ENCODE measurements at regions not wholly inside any gene's neighbourhood (a gene's known extent, or its start where the extent isn't known, plus 50 kb on each side); places are given as distances from the start of the nearest gene placed in this dataset.
"Not testable (repeated sequence)": the region's sequence is repeated elsewhere in the genome, so short reads cannot be mapped to it uniquely, and the experiment has no call there.

DNA sequence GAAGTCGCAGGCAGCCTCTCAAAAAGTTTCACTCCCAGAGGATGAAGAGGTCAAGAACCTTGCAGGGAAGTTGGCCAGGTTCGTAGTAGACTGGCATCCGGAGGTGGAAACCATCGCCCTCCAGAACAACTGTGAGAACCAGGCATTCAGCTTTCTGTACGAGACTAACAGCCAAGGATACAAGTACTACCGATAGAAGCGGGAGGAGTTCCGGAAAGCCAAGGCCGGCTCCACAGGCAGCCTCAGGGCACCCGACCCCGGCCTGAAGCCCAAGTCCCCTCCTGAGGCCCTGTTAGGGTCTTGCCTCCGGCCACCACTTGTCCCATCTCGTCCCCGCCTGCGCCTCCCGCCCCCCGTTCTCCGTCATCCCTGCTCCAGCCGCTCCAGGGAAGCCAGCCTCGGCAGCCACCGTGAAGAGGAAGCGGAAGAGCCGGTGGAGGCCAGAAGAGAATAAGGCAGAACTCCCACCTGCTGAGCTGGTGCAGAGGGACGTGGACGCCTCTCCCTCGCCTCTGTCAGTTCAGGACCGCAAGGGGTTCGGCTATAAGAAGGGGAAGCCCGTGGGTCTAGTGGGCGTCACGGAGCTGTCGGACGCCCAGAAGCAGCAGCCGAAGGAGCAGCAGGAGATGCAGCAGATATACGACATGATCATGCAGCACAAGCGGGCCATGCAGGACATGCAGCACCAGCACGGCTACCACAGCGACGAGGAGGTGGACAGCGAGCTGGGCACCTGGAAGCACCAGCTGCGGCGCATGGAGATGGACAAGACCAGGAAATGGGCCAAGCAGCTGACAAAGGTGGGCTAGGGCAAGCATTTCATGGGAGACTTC is 366.8 kb upstream of the ATXN7L3B start:
- intact Hi-C loops (cut with DNase I), result no loop called here
- Histone ChIP-seq H3K4me1 (ENCODE audit: control insufficient read depth in 2 of 3, insufficient read depth in 2 of 3, low read depth in 1 of 3, low read length in 3 of 3) (no peaks in the 10 kb centered on the region), H3K27ac (ENCODE audit: low read depth in 2 of 2, low read length in 2 of 2) (no peak overlapping the region), H3K4me3 (ENCODE audit: low read length in 3 of 3) (no peak overlapping the region), H3K27me3 (ENCODE audit: control insufficient read depth, insufficient read depth, low read length) (no peaks in the 10 kb centered on the region), H3K9ac (ENCODE audit: low read length in 3 of 3) (no peak overlapping the region), H3K9me3 (ENCODE audit: control insufficient read depth in 2 of 3, insufficient read depth in 1 of 3, low read length in 3 of 3) (peaks cover 0 to 3% (median 0%) of the 10 kb centered on the region in 3 donors), H3K36me3 (ENCODE audit: control insufficient read depth in 2 of 3, insufficient read depth in 3 of 3, low read length in 3 of 3) (no peaks in the 10 kb centered on the region)
- DNase-seq, result peak in 1 of 5 donors; percentile 66
- TF ChIP-seq, protein P1, sequence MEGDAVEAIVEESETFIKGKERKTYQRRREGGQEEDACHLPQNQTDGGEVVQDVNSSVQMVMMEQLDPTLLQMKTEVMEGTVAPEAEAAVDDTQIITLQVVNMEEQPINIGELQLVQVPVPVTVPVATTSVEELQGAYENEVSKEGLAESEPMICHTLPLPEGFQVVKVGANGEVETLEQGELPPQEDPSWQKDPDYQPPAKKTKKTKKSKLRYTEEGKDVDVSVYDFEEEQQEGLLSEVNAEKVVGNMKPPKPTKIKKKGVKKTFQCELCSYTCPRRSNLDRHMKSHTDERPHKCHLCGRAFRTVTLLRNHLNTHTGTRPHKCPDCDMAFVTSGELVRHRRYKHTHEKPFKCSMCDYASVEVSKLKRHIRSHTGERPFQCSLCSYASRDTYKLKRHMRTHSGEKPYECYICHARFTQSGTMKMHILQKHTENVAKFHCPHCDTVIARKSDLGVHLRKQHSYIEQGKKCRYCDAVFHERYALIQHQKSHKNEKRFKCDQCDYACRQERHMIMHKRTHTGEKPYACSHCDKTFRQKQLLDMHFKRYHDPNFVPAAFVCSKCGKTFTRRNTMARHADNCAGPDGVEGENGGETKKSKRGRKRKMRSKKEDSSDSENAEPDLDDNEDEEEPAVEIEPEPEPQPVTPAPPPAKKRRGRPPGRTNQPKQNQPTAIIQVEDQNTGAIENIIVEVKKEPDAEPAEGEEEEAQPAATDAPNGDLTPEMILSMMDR (IDR thresholded peaks at IDR 0.05; ENCODE audit: borderline replicate concordance, extremely low read depth, insufficient read depth), result no peak
- no peak for FAIRE-seq

DNA sequence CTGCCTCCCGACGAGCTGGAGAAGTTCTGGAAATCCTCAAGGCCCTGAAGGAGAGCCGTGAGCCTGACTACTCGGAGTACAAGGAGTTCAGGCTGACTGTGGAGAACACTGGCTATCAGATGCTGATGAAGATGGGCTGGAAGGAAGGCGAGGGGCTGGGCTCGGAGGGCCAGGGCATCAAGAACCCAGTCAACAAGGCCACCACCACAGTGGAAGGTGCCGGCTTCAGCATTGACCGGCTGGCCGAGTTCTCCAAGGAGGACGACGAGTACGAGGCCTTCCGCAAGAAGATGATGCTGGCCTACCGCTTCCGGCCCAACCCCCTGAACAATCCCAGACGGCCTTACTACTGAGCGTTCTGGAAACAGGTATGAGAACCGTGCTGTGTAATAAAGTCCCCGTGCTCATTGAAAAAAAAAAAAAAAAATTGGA is 366.1 kb upstream of the ATXN7L3B start:
- Histone ChIP-seq H3K27ac (ENCODE audit: low read depth in 2 of 2, low read length in 2 of 2) (no peak overlapping the region), H3K4me3 (ENCODE audit: low read length in 3 of 3) (no peak overlapping the region), H3K9me3 (ENCODE audit: control insufficient read depth in 2 of 3, insufficient read depth in 1 of 3, low read length in 3 of 3) (peaks cover 0 to 3% (median 0%) of the 10 kb centered on the region in 3 donors), H3K27me3 (ENCODE audit: control insufficient read depth, insufficient read depth, low read length) (no peaks in the 10 kb centered on the region), H3K4me1 (ENCODE audit: control insufficient read depth in 2 of 3, insufficient read depth in 2 of 3, low read depth in 1 of 3, low read length in 3 of 3) (no peaks in the 10 kb centered on the region), H3K36me3 (ENCODE audit: control insufficient read depth in 2 of 3, insufficient read depth in 3 of 3, low read length in 3 of 3) (no peaks in the 10 kb centered on the region), H3K9ac (ENCODE audit: low read length in 3 of 3) (no peak overlapping the region)
- DNase-seq (peak in 1 of 5 donors; percentile 56), FAIRE-seq (no peak)
- intact Hi-C loops (cut with DNase I), result no loop called here
- TF ChIP-seq, protein P1 (IDR thresholded peaks at IDR 0.05; ENCODE audit: borderline replicate concordance, extremely low read depth, insufficient read depth), result no peak

- H3K4me1 ChIP-seq (ENCODE audit: control insufficient read depth in 2 of 3, insufficient read depth in 2 of 3, low read depth in 1 of 3, low read length in 3 of 3); H3K9me3 ChIP-seq (ENCODE audit: control insufficient read depth in 2 of 3, insufficient read depth in 1 of 3, low read length in 3 of 3); H3K36me3 ChIP-seq (ENCODE audit: control insufficient read depth in 2 of 3, insufficient read depth in 3 of 3, low read length in 3 of 3); intact Hi-C loops (cut with DNase I); H3K4me3 ChIP-seq (ENCODE audit: low read length in 3 of 3); DNase-seq; H3K27ac ChIP-seq (ENCODE audit: low read depth in 2 of 2, low read length in 2 of 2); H3K9ac ChIP-seq (ENCODE audit: low read length in 3 of 3); H3K27me3 ChIP-seq (ENCODE audit: control insufficient read depth, insufficient read depth, low read length); FAIRE-seq: not testable (repeated sequence)
These were observed 362.7 kb upstream of the ATXN7L3B start for GRCh38 chr12:74174961-74175360.

DNA sequence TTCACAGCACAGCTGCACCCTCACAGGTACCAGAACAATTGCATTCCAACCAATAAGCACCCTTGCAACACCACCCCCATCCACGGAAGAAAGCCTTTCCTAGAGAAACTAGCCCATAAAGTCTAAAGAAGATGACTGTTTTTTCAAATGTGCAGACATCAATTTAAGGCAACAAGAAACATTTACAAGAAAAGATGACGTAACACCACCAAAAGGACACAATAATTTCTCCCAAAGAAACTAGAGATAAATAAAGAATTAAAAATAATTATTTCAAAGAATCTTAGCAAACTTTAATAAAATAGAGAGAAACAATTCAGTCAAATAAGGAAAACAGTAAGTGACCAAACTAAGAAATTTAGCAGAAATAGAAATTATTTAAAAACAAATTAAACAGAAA is 352.3 kb upstream of the ATXN7L3B start:
- Histone ChIP-seq H3K36me3 (ENCODE audit: control insufficient read depth in 2 of 3, insufficient read depth in 3 of 3, low read length in 3 of 3) (no peaks in the 10 kb centered on the region), H3K9ac (ENCODE audit: low read length in 3 of 3) (no peak overlapping the region), H3K27ac (ENCODE audit: low read depth in 2 of 2, low read length in 2 of 2) (no peak overlapping the region), H3K27me3 (ENCODE audit: control insufficient read depth, insufficient read depth, low read length) (no peaks in the 10 kb centered on the region), H3K4me1 (ENCODE audit: control insufficient read depth in 2 of 3, insufficient read depth in 2 of 3, low read depth in 1 of 3, low read length in 3 of 3) (no peaks in the 10 kb centered on the region), H3K9me3 (ENCODE audit: control insufficient read depth in 2 of 3, insufficient read depth in 1 of 3, low read length in 3 of 3) (no peaks in the 10 kb centered on the region), H3K4me3 (ENCODE audit: low read length in 3 of 3) (no peak overlapping the region)
- DNase-seq (no peak), FAIRE-seq (peak; percentile 52)
- TF ChIP-seq, protein P1 (IDR thresholded peaks at IDR 0.05; ENCODE audit: borderline replicate concordance, extremely low read depth, insufficient read depth), result no peak
- intact Hi-C loops (cut with DNase I), result no loop called here

Measured in kidney (tissue), 13 donors.